HuH-7.5 (cell line): ENCODE measurements at regions not wholly inside any gene's neighbourhood (a gene's known extent, or its start where the extent isn't known, plus 50 kb on each side); places are given as distances from the start of the nearest gene placed in this dataset.
"Not testable (repeated sequence)": the region's sequence is repeated elsewhere in the genome, so short reads cannot be mapped to it uniquely, and the experiment has no call there.

Experiments
- DNase-seq: peaks from one replicate; pipeline ENCODE4 v3.0.0; 2011; ENCODE audit warnings: low spot score

GRCh38 chr4:71210823-71211222 lies 128.0 kb upstream of the SLC4A4 start:
- DNase-seq = no peak

- DNase-seq = no peak
Observed at GRCh38 chr4:71211748-71212147, 127.1 kb upstream of the SLC4A4 start.

- DNase-seq = no peak
Observed at GRCh38 chr4:71212216-71212615, 126.6 kb upstream of the SLC4A4 start.

- DNase-seq = no peak
Observed at GRCh38 chr4:71214578-71214977, 124.2 kb upstream of the SLC4A4 start.

- no peak for DNase-seq
Observed at GRCh38 chr4:71216316-71216959, 122.4 kb upstream of the SLC4A4 start.

- no peak for DNase-seq
Observed at GRCh38 chr4:71217688-71218087, 121.1 kb upstream of the SLC4A4 start.

- DNase-seq = not testable (repeated sequence)
Observed at GRCh38 chr4:71220848-71221247, 118.0 kb upstream of the SLC4A4 start.

- no peak for DNase-seq
Observed at GRCh38 chr4:71221510-71222466, 117.0 kb upstream of the SLC4A4 start.

- no peak for DNase-seq
Observed at GRCh38 chr4:71222661-71223060, 116.2 kb upstream of the SLC4A4 start.

- DNase-seq = peak; percentile 29
Observed at GRCh38 chr4:71229477-71230270, 109.1 kb upstream of the SLC4A4 start.

- no peak for DNase-seq
Observed at GRCh38 chr4:71230271-71231128, 108.3 kb upstream of the SLC4A4 start.

GRCh38 chr4:71231129-71232055 lies 107.4 kb upstream of the SLC4A4 start:
- DNase-seq = no peak

- no peak for DNase-seq
Observed at GRCh38 chr4:71232056-71232430, 106.8 kb upstream of the SLC4A4 start.

GRCh38 chr4:71232846-71233245 lies 106.0 kb upstream of the SLC4A4 start:
- no peak for DNase-seq

GRCh38 chr4:71235311-71236201 lies 103.3 kb upstream of the SLC4A4 start:
- no peak for DNase-seq

- DNase-seq = no peak
Observed at GRCh38 chr4:71236226-71236625, 102.6 kb upstream of the SLC4A4 start.

GRCh38 chr4:71237641-71238040 lies 101.2 kb upstream of the SLC4A4 start:
- DNase-seq = no peak

GRCh38 chr4:71239365-71239764 lies 99.5 kb upstream of the SLC4A4 start:
- no peak for DNase-seq

GRCh38 chr4:71240094-71240493 lies 98.7 kb upstream of the SLC4A4 start:
- DNase-seq = no peak
